Astrocyte (in vitro differentiated cells and primary cell): ENCODE measurements at regions not wholly inside any gene's neighbourhood (a gene's known extent, or its start where the extent isn't known, plus 50 kb on each side); places are given as distances from the start of the nearest gene placed in this dataset.

ENCODE experiments used
- DNase-seq: peaks from one replicate; pipeline ENCODE4 v3.0.0-alpha.2; 2010; ENCODE audit warnings: low read depth
- FAIRE-seq: peaks from 2 replicates; lab custom pipeline; 2011; peaks lifted over from hg19 to GRCh38; lab: Jason Lieb, UNC
- H2AFZ ChIP-seq: 2 replicates; pipeline ENCODE4 v1.6.0; 2012; ENCODE audit warnings: low read depth, low read length, inconsistent platforms
- H3K27ac ChIP-seq: 2 replicates; pipeline ENCODE4 v1.5.1; 2011; ENCODE audit warnings: low read depth, low read length, inconsistent platforms
- H3K27me3 ChIP-seq: 2 replicates; pipeline ENCODE4 v1.6.0; 2011; ENCODE audit warnings: low read length, inconsistent platforms; ENCODE audit not compliant: insufficient read depth
- H3K36me3 ChIP-seq: 2 replicates; pipeline ENCODE4 v1.5.1; 2011; ENCODE audit warnings: low read length, inconsistent platforms; ENCODE audit not compliant: insufficient read depth
- H3K4me1 ChIP-seq: 2 replicates; pipeline ENCODE4 v1.5.1; 2011; ENCODE audit warnings: low read length, inconsistent platforms; ENCODE audit not compliant: insufficient read depth
- H3K4me2 ChIP-seq: 2 replicates; pipeline ENCODE4 v1.6.0; 2012; ENCODE audit warnings: low read length, inconsistent platforms
- H3K4me3 ChIP-seq: 2 replicates; pipeline ENCODE4 v1.5.1; 2011; ENCODE audit warnings: low read depth, mild to moderate bottlenecking, low read length, inconsistent platforms; ENCODE audit not compliant: insufficient read depth
- H3K79me2 ChIP-seq: 2 replicates; pipeline ENCODE4 v1.6.0; 2012; ENCODE audit warnings: mild to moderate bottlenecking, low read length, inconsistent platforms; ENCODE audit not compliant: insufficient read depth
- H3K9ac ChIP-seq: 2 replicates; pipeline ENCODE4 v1.6.0; 2012; ENCODE audit warnings: mild to moderate bottlenecking, low read length, inconsistent platforms
- H3K9me3 ChIP-seq: 2 replicates; pipeline ENCODE4 v1.5.1; 2012; ENCODE audit warnings: low read depth, mild to moderate bottlenecking, low read length, inconsistent platforms; ENCODE audit not compliant: insufficient read depth
- H4K20me1 ChIP-seq: 2 replicates; pipeline ENCODE4 v1.6.0; 2012; ENCODE audit warnings: low read length, inconsistent platforms; ENCODE audit not compliant: insufficient read depth
- H3K27ac Mint-ChIP-seq: one replicate; pipeline ENCODE4 v1.8.0; 2021; ENCODE audit warnings: mild to moderate bottlenecking, mixed read lengths; ENCODE audit not compliant: unreplicated experiment
- H3K27me3 Mint-ChIP-seq: one replicate; pipeline ENCODE4 v1.8.0; 2021; ENCODE audit warnings: low read depth, mixed read lengths; ENCODE audit not compliant: unreplicated experiment
- H3K36me3 Mint-ChIP-seq: one replicate; pipeline ENCODE4 v1.8.0; 2021; ENCODE audit warnings: low read depth, mixed read lengths; ENCODE audit not compliant: unreplicated experiment
- H3K4me1 Mint-ChIP-seq: one replicate; pipeline ENCODE4 v1.8.0; 2021; ENCODE audit warnings: low read depth, mixed read lengths; ENCODE audit not compliant: unreplicated experiment
- H3K4me3 Mint-ChIP-seq: one replicate; pipeline ENCODE4 v1.8.0; 2021; ENCODE audit warnings: mild to moderate bottlenecking, moderate library complexity, mixed read lengths; ENCODE audit not compliant: unreplicated experiment
- H3K9me3 Mint-ChIP-seq: one replicate; pipeline ENCODE4 v1.8.0; 2021; ENCODE audit warnings: mild to moderate bottlenecking, mixed read lengths; ENCODE audit not compliant: unreplicated experiment
- CTCF ChIP-seq: IDR thresholded peaks from 2 replicates; pipeline ENCODE4 v1.5.1; 2011; ENCODE audit warnings: low read depth, mild to moderate bottlenecking, inconsistent platforms, low read length, moderate library complexity; ENCODE audit not compliant: insufficient read depth
- EZH2 ChIP-seq: IDR thresholded peaks from 2 replicates; pipeline ENCODE4 v1.6.1; 2012; ENCODE audit warnings: mild to moderate bottlenecking, low read length, inconsistent platforms; ENCODE audit not compliant: insufficient read depth

DNA sequence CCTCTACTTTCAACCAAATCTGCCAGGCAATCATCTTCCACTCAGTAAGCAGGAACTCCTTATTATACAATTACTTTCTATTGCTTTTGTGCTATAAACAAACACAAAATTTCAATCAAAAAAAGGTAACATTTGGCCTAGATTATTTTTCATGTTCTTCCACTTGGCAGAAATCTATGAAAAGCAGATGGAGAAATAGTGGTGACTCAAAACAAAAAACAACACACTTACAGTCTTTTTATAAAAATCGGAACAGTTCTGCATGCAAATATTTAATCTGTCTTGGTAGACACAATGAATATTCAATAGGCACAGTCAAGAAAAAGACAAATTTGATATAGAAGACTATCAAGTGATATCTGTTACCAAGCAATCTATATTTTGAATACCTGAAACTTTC lies 376.8 kb downstream of the RPS29 start:
- TF ChIP-seq EZH2 (no peak), CTCF (no peak)
- no peak overlapping the region for H3K4me3 ChIP-seq
- no peaks in the 10 kb centered on the region for H3K36me3 ChIP-seq
- Mint-ChIP-seq H3K27me3 (no peaks in the 10 kb centered on the region), H3K4me3 (no peak overlapping the region), H3K9me3 (no peaks in the 10 kb centered on the region), H3K4me1 (peaks cover 3% of the 10 kb centered on the region), H3K27ac (no peak overlapping the region), H3K36me3 (no peaks in the 10 kb centered on the region)
- H3K27ac ChIP-seq, result no peak overlapping the region
- no peaks in the 10 kb centered on the region for H3K79me2 ChIP-seq
- H4K20me1 ChIP-seq, result no peaks in the 10 kb centered on the region
- no peak for FAIRE-seq
- no peak for DNase-seq
- no peak overlapping the region for H3K9ac ChIP-seq
- H3K9me3 ChIP-seq, result no peaks in the 10 kb centered on the region
- H3K27me3 ChIP-seq, result no peaks in the 10 kb centered on the region
- no peak overlapping the region for H2AFZ ChIP-seq
- H3K4me1 ChIP-seq, result no peaks in the 10 kb centered on the region
- H3K4me2 ChIP-seq, result no peak overlapping the region

DNA sequence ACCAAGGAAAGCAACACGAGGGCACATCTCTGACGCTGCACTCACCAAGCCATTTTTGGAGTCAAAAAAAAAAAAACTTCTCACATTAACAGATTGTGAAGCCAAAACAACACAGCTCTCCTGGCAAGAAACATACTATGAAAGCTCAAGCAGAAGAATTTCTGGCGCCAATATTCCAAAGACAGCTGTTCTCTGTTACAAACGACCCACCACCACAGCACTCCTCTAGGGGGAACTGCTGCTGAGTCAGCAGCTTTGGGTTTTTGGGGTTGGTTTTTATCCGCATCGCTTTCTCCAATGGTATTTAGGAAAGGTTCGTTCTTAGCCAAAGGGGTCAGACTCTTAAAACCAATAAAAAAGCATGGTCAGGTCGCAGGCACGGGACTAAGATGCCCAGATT lies 379.4 kb downstream of the RPS29 start:
- H3K9ac ChIP-seq, result no peak overlapping the region
- TF ChIP-seq EZH2 (no peak), CTCF (no peak)
- no peak overlapping the region for H2AFZ ChIP-seq
- H3K4me2 ChIP-seq, result no peak overlapping the region
- no peaks in the 10 kb centered on the region for H3K79me2 ChIP-seq
- no peaks in the 10 kb centered on the region for H3K36me3 ChIP-seq
- no peak overlapping the region for H3K4me3 ChIP-seq
- Mint-ChIP-seq H3K27me3 (no peaks in the 10 kb centered on the region), H3K27ac (no peak overlapping the region), H3K4me1 (no peaks in the 10 kb centered on the region), H3K9me3 (peaks cover 5% of the 10 kb centered on the region), H3K36me3 (no peaks in the 10 kb centered on the region), H3K4me3 (no peak overlapping the region)
- DNase-seq, result no peak
- H3K27me3 ChIP-seq, result no peaks in the 10 kb centered on the region
- no peaks in the 10 kb centered on the region for H3K9me3 ChIP-seq
- H3K27ac ChIP-seq, result no peak overlapping the region
- H3K4me1 ChIP-seq, result no peaks in the 10 kb centered on the region
- no peaks in the 10 kb centered on the region for H4K20me1 ChIP-seq
- no peak for FAIRE-seq

DNA sequence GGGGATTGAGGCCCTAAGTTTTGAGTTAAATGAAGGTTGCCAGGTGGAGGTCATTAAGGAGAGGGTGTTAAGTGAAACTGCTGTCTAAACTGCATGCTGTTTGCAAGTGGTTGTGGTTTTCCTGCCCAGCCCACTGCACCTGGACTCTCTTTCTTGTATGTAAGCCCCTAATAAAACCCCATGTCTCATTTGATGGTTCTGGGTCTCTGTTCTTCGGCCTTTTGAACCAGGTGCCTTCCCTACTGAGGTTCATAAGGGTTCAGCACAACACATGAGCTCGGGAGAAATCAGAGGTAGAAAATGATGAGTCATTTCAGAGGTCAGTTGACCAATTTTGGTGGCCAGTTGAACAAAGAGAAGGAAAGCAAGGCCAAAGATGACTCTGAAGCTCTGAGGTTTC lies 382.5 kb downstream of the RPS29 start:
- TF ChIP-seq CTCF, result no peak
- no peak for TF ChIP-seq EZH2
- Mint-ChIP-seq H3K9me3 (peaks cover 5% of the 10 kb centered on the region), H3K36me3 (no peaks in the 10 kb centered on the region), H3K4me3 (no peak overlapping the region), H3K4me1 (no peaks in the 10 kb centered on the region), H3K27me3 (no peaks in the 10 kb centered on the region), H3K27ac (no peak overlapping the region)
- Histone ChIP-seq H3K27ac (no peak overlapping the region), H3K79me2 (no peaks in the 10 kb centered on the region), H3K9ac (no peak overlapping the region), H4K20me1 (no peaks in the 10 kb centered on the region), H3K9me3 (no peaks in the 10 kb centered on the region), H3K4me3 (no peak overlapping the region), H3K4me1 (no peaks in the 10 kb centered on the region), H3K4me2 (no peak overlapping the region), H3K27me3 (no peaks in the 10 kb centered on the region), H3K36me3 (no peaks in the 10 kb centered on the region), H2AFZ (no peak overlapping the region)
- FAIRE-seq (no peak), DNase-seq (no peak)
